Erythroblast (primary cell): ENCODE measurements at regions not wholly inside any gene's neighbourhood (a gene's known extent, or its start where the extent isn't known, plus 50 kb on each side); places are given as distances from the start of the nearest gene placed in this dataset.

ENCODE experiments used
- GATA1 ChIP-seq: IDR thresholded peaks from 2 replicates; pipeline ENCODE4 v1.6.1; 2011; ENCODE audit warnings: low read depth, mild to moderate bottlenecking, control low read depth, low read length, moderate library complexity
- POLR2A ChIP-seq: IDR thresholded peaks from 2 replicates; pipeline ENCODE4 v1.6.1; 2011; ENCODE audit warnings: mild to moderate bottlenecking, low read length

- no peak for TF ChIP-seq POLR2A
- no peak for TF ChIP-seq GATA1
Measured at GRCh38 chr4:166501941-166502382, 628.9 kb downstream of the TLL1 start.
